Fibroblast of lung (primary cell): ENCODE measurements at regions not wholly inside any gene's neighbourhood (a gene's known extent, or its start where the extent isn't known, plus 50 kb on each side); places are given as distances from the start of the nearest gene placed in this dataset.
A peak's percentile ranks its signal among the peaks of the same experiment; 100 is the strongest.

Experiments
- DNase-seq, 2 donors: peaks; one replicate each; pipeline versions ENCODE4 v3.0.0 to v3.0.0-alpha.2; 2010; ENCODE audit warnings: low read depth in 2 of 2
- H2AFZ ChIP-seq: 2 replicates; pipeline ENCODE4 v1.5.1; 2012; ENCODE audit warnings: low read length, control low read depth, inconsistent platforms
- H3K27ac ChIP-seq: 2 replicates; pipeline ENCODE4 v1.5.1; 2011; ENCODE audit warnings: low read length, control low read depth; ENCODE audit not compliant: insufficient read depth
- H3K27me3 ChIP-seq: 2 replicates; pipeline ENCODE4 v1.5.1; 2011; ENCODE audit warnings: mild to moderate bottlenecking, low read length; ENCODE audit not compliant: control insufficient read depth, insufficient read depth
- H3K36me3 ChIP-seq: 2 replicates; pipeline ENCODE4 v1.5.1; 2011; ENCODE audit warnings: low read length; ENCODE audit not compliant: control insufficient read depth, insufficient read depth
- H3K4me1 ChIP-seq: 2 replicates; pipeline ENCODE4 v1.5.1; 2011; ENCODE audit warnings: low read length; ENCODE audit not compliant: control insufficient read depth, insufficient read depth; ENCODE audit errors: extremely low read depth
- H3K4me2 ChIP-seq: 2 replicates; pipeline ENCODE4 v1.5.1; 2011; ENCODE audit warnings: low read length, control low read depth; ENCODE audit not compliant: insufficient read depth; ENCODE audit errors: extremely low read depth
- H3K4me3 ChIP-seq, 4 experiments: fragments of 200-600 bp in 1 of 4; sonication (generic) in 1 of 4; replicated peaks in 1 of 4; 2 replicates each; pipeline ENCODE4 v1.5.1; 2011 to 2016; ENCODE audit warnings: low read length in 4 of 4, low read depth in 3 of 4, mild to moderate bottlenecking in 3 of 4, control low read depth in 2 of 4, inconsistent platforms in 1 of 4, mixed read lengths in 1 of 4; ENCODE audit not compliant: insufficient read depth in 1 of 4; ENCODE audit errors: control extremely low read depth in 1 of 4
- H3K79me2 ChIP-seq: 2 replicates; pipeline ENCODE4 v1.5.1; 2012; ENCODE audit warnings: mild to moderate bottlenecking, low read length, inconsistent platforms; ENCODE audit not compliant: control insufficient read depth, insufficient read depth
- H3K9ac ChIP-seq: 2 replicates; pipeline ENCODE4 v1.5.1; 2011; ENCODE audit warnings: mild to moderate bottlenecking, low read length, control low read depth; ENCODE audit not compliant: insufficient read depth
- H3K9me3 ChIP-seq: 2 replicates; pipeline ENCODE4 v1.5.1; 2012; ENCODE audit warnings: low read depth, low read length; ENCODE audit not compliant: control insufficient read depth, insufficient read depth
- H4K20me1 ChIP-seq: 2 replicates; pipeline ENCODE4 v1.5.1; 2011; ENCODE audit warnings: low read length; ENCODE audit not compliant: control insufficient read depth, insufficient read depth; ENCODE audit errors: extremely low read depth
- EZH2 ChIP-seq: IDR thresholded peaks from 2 replicates; pipeline ENCODE4 v1.5.1; 2012; ENCODE audit warnings: low read length, control low read depth, mild to moderate bottlenecking; ENCODE audit errors: missing control alignments
- TF ChIP-seq, protein P1 (sequence below), 2 donors: IDR thresholded peaks in 1 of 2; conservative IDR thresholded peaks in 1 of 2; 1 replicate in 1 of 2; 2 replicates in 1 of 2; pipeline ENCODE4 v1.5.1; 2011 to 2012; ENCODE audit warnings: low read length in 2 of 2, control low read depth in 1 of 2, inconsistent platforms in 1 of 2, low read depth in 1 of 2, mild to moderate bottlenecking in 1 of 2

GRCh38 chr10:106424981-106425380 lies 739.5 kb downstream of the SORCS1 start:
- peak overlapping the region; percentile 67 for H3K27ac ChIP-seq
- no peak overlapping the region for H3K4me2 ChIP-seq
- H4K20me1 ChIP-seq = no peaks in the 10 kb centered on the region
- no peaks in the 10 kb centered on the region for H3K36me3 ChIP-seq
- no peak overlapping the region for H2AFZ ChIP-seq
- H3K79me2 ChIP-seq = no peaks in the 10 kb centered on the region
- TF ChIP-seq, protein P1, sequence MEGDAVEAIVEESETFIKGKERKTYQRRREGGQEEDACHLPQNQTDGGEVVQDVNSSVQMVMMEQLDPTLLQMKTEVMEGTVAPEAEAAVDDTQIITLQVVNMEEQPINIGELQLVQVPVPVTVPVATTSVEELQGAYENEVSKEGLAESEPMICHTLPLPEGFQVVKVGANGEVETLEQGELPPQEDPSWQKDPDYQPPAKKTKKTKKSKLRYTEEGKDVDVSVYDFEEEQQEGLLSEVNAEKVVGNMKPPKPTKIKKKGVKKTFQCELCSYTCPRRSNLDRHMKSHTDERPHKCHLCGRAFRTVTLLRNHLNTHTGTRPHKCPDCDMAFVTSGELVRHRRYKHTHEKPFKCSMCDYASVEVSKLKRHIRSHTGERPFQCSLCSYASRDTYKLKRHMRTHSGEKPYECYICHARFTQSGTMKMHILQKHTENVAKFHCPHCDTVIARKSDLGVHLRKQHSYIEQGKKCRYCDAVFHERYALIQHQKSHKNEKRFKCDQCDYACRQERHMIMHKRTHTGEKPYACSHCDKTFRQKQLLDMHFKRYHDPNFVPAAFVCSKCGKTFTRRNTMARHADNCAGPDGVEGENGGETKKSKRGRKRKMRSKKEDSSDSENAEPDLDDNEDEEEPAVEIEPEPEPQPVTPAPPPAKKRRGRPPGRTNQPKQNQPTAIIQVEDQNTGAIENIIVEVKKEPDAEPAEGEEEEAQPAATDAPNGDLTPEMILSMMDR (conservative IDR thresholded peaks at IDR 0.05 in 1 of 2, IDR thresholded peaks at IDR 0.05 in 1 of 2; ENCODE audit: low read depth in 1 of 2, low read length in 2 of 2) = no peak
- no peak for TF ChIP-seq EZH2
- no peaks in the 10 kb centered on the region for H3K9me3 ChIP-seq
- H3K27me3 ChIP-seq = no peaks in the 10 kb centered on the region
- DNase-seq = peak in 1 of 2 donors; percentile 55
- H3K4me1 ChIP-seq = no peaks in the 10 kb centered on the region
- H3K4me3 ChIP-seq = no peak overlapping the region
- H3K9ac ChIP-seq = no peak overlapping the region

DNA sequence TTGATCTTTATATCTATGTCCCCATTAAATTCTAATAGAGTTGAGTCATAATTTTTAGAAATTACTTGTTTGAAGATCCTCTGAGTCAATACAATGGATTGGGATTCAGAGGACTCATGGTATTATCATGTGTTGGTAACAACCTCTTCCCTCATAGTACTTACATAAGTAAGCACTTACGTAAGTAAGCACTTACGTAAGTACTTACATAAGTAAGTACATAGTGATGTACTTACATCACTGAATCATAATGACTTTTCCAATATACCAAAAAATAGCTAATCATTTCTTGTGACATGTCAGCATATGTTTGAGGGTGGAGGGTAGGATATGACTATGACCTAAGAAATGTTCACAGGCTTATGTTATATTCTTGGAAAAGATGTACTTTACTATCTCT lies 740.5 kb downstream of the SORCS1 start:
- no peaks in the 10 kb centered on the region for H4K20me1 ChIP-seq
- H2AFZ ChIP-seq = no peak overlapping the region
- H3K36me3 ChIP-seq = no peaks in the 10 kb centered on the region
- no peaks in the 10 kb centered on the region for H3K79me2 ChIP-seq
- H3K4me3 ChIP-seq = no peak overlapping the region
- H3K4me2 ChIP-seq = no peak overlapping the region
- H3K9ac ChIP-seq = no peak overlapping the region
- H3K9me3 ChIP-seq = no peaks in the 10 kb centered on the region
- no peaks in the 10 kb centered on the region for H3K4me1 ChIP-seq
- peak; percentile 85 to 90 for DNase-seq
- H3K27me3 ChIP-seq = no peaks in the 10 kb centered on the region
- TF ChIP-seq, protein P1 (conservative IDR thresholded peaks at IDR 0.05 in 1 of 2, IDR thresholded peaks at IDR 0.05 in 1 of 2; ENCODE audit: low read depth in 1 of 2, low read length in 2 of 2) = no peak
- no peak for TF ChIP-seq EZH2
- peak overlapping the region; percentile 67 for H3K27ac ChIP-seq

- Histone ChIP-seq H3K79me2 (no peaks in the 10 kb centered on the region), H3K9me3 (no peaks in the 10 kb centered on the region), H4K20me1 (no peaks in the 10 kb centered on the region), H3K27me3 (no peaks in the 10 kb centered on the region), H3K27ac (no peak overlapping the region), H3K4me3 (no peak overlapping the region), H3K4me2 (no peak overlapping the region), H3K4me1 (no peaks in the 10 kb centered on the region), H3K9ac (no peak overlapping the region), H2AFZ (no peak overlapping the region), H3K36me3 (no peaks in the 10 kb centered on the region)
- DNase-seq = no peak
- TF ChIP-seq, protein P1 (conservative IDR thresholded peaks at IDR 0.05 in 1 of 2, IDR thresholded peaks at IDR 0.05 in 1 of 2; ENCODE audit: low read depth in 1 of 2, low read length in 2 of 2) = no peak
- TF ChIP-seq EZH2 = no peak
Measured at GRCh38 chr10:106410331-106410730, 754.2 kb downstream of the SORCS1 start.
